ENCODE measurements at regions not wholly inside any gene's neighbourhood (a gene's known extent, or its start where the extent isn't known, plus 50 kb on each side); places are given as distances from the start of the nearest gene placed in this dataset.

DNA sequence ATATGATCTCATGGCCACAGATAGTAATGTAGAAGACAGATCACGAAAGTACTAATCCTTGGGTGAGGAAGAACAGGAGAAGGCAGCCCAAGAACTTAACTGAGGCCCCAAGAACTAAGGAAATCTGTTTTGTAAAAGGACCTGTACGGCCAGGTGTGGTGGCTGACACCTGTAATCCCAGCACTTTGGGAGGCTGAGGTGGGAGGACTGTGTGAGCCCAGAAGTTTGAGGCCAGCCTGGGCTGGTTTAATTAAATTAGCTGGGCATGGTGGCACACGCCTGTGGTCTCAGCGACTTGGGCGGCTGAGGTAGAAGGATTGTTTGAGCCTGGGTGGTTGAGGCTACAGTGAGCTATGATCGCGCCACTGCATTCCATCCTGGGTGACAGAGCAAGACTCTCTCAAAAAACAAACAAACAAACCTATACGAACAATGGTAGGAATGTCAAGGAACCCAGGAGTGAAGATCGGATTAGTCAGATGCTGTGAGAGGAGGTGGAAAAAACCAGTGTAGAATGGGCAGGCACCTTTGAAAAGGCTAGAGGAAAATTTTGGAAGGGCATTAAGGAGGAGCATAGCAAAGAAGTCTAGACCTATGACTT lies 283.8 kb upstream of the DMRT1 start:
- Histone ChIP-seq H3K36me3 (ENCODE audit: control insufficient read depth, insufficient read depth, low read length) (no peaks in the 10 kb centered on the region), H3K4me1 (ENCODE audit: control insufficient read depth, insufficient read depth, low read length) (peaks cover 4% of the 10 kb centered on the region), H3K9ac (ENCODE audit: extremely low read depth, low read length, poor library complexity, severe bottlenecking) (peak overlapping the region; percentile 50), H3K9me3 (ENCODE audit: control insufficient read depth, low read length) (peaks cover 7% of the 10 kb centered on the region), H3K4me3 (ENCODE audit: low read length) (peak overlapping the region; percentile 30), H3K27me3 (ENCODE audit: control insufficient read depth, insufficient read depth, low read length, poor library complexity, severe bottlenecking) (no peaks in the 10 kb centered on the region), H3K27ac (ENCODE audit: low read depth, low read length) (peak overlapping the region; percentile 63)
- peaks cover 50% of the 10 kb centered on the region for H3K4me1 Mint-ChIP-seq
- peak overlapping the region; percentile 94 for H3K27ac Mint-ChIP-seq
- no peak overlapping the region for H3K4me3 Mint-ChIP-seq
- peak; percentile 81 for DNase-seq
- H3K27me3 Mint-ChIP-seq (ENCODE audit: insufficient read depth) = no peaks in the 10 kb centered on the region
- 80 to 93% methylated on average over 3 to 7 of the region's 9 CpGs for WGBS, 2 experiments (ENCODE audit: insufficient coverage in 1 of 2, insufficient read length in 1 of 2)
- no peaks in the 10 kb centered on the region for H3K36me3 Mint-ChIP-seq (ENCODE audit: low read depth)
- H3K9me3 Mint-ChIP-seq = peaks cover 7% of the 10 kb centered on the region
- no peak for TF ChIP-seq CTCF (conservative IDR thresholded peaks at IDR 0.05)

GRCh38 chr9:561427-561826 lies 280.1 kb upstream of the DMRT1 start:
- peaks cover 20% of the 10 kb centered on the region for H3K36me3 Mint-ChIP-seq (ENCODE audit: low read depth)
- no peak overlapping the region for H3K9ac ChIP-seq (ENCODE audit: extremely low read depth, low read length, poor library complexity, severe bottlenecking)
- H3K27me3 Mint-ChIP-seq (ENCODE audit: insufficient read depth) = no peaks in the 10 kb centered on the region
- H3K9me3 Mint-ChIP-seq = peaks cover 20% of the 10 kb centered on the region
- no peak overlapping the region for H3K27ac Mint-ChIP-seq
- no peak overlapping the region for H3K27ac ChIP-seq (ENCODE audit: low read depth, low read length)
- H3K4me1 ChIP-seq (ENCODE audit: control insufficient read depth, insufficient read depth, low read length) = peaks cover 4% of the 10 kb centered on the region
- no peaks in the 10 kb centered on the region for H3K27me3 ChIP-seq (ENCODE audit: control insufficient read depth, insufficient read depth, low read length, poor library complexity, severe bottlenecking)
- no peak for TF ChIP-seq CTCF (conservative IDR thresholded peaks at IDR 0.05)
- peaks cover 48% of the 10 kb centered on the region for H3K4me1 Mint-ChIP-seq
- DNase-seq = no peak
- H3K9me3 ChIP-seq (ENCODE audit: control insufficient read depth, low read length) = peaks cover 22% of the 10 kb centered on the region
- no peaks in the 10 kb centered on the region for H3K36me3 ChIP-seq (ENCODE audit: control insufficient read depth, insufficient read depth, low read length)
- no peak overlapping the region for H3K4me3 Mint-ChIP-seq
- 83 to 92% methylated on average over 1 of the region's 1 CpG for WGBS, 2 experiments (ENCODE audit: insufficient coverage in 1 of 2, insufficient read length in 1 of 2)
- no peak overlapping the region for H3K4me3 ChIP-seq (ENCODE audit: low read length)

DNA sequence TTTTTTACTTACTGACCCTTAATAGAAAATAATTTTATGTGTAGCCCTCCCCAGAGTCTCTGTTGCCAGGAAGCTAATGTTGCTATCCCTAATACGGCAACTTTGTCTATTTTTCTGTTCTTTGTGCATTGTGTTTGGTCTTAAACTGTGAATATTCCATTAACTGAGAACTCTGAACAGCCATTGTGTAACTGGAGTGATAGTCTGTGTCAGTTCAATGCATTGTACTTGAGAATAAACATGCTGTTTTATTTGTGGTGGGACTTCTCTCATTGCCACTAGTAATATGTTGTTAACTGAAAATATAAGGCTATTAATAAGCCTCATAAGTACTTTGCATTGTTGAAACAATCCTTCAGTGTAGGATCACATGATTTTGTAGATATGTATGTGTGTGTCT lies 278.3 kb upstream of the DMRT1 start:
- H3K4me3 ChIP-seq (ENCODE audit: low read length) = no peak overlapping the region
- peaks cover 3% of the 10 kb centered on the region for H3K4me1 ChIP-seq (ENCODE audit: control insufficient read depth, insufficient read depth, low read length)
- H3K9me3 ChIP-seq (ENCODE audit: control insufficient read depth, low read length) = peaks cover 25% of the 10 kb centered on the region
- DNase-seq = no peak
- H3K27me3 Mint-ChIP-seq (ENCODE audit: insufficient read depth) = no peaks in the 10 kb centered on the region
- no peaks in the 10 kb centered on the region for H3K27me3 ChIP-seq (ENCODE audit: control insufficient read depth, insufficient read depth, low read length, poor library complexity, severe bottlenecking)
- H3K9ac ChIP-seq (ENCODE audit: extremely low read depth, low read length, poor library complexity, severe bottlenecking) = no peak overlapping the region
- H3K4me3 Mint-ChIP-seq = no peak overlapping the region
- H3K27ac ChIP-seq (ENCODE audit: low read depth, low read length) = no peak overlapping the region
- no peak for TF ChIP-seq CTCF (conservative IDR thresholded peaks at IDR 0.05)
- no peak overlapping the region for H3K27ac Mint-ChIP-seq
- peaks cover 34% of the 10 kb centered on the region for H3K4me1 Mint-ChIP-seq
- WGBS, 2 experiments (ENCODE audit: insufficient coverage in 1 of 2, insufficient read length in 1 of 2) = 80 to 94% methylated on average over 1 of the region's 1 CpG
- H3K36me3 ChIP-seq (ENCODE audit: control insufficient read depth, insufficient read depth, low read length) = no peaks in the 10 kb centered on the region
- peaks cover 24% of the 10 kb centered on the region for H3K9me3 Mint-ChIP-seq
- H3K36me3 Mint-ChIP-seq (ENCODE audit: low read depth) = peaks cover 26% of the 10 kb centered on the region
